Immature natural killer cell (primary cell): ENCODE measurements at regions not wholly inside any gene's neighbourhood (a gene's known extent, or its start where the extent isn't known, plus 50 kb on each side); places are given as distances from the start of the nearest gene placed in this dataset.

Experiments used
- DNase-seq, 3 donors: peaks; one replicate each; pipeline ENCODE4 v3.0.0; 2022; ENCODE audit warnings: mixed read lengths in 1 of 3
- H3K27ac Mint-ChIP-seq, 6 donors: one replicate each; pipeline ENCODE4 v1.8.0; 2020; ENCODE audit warnings: mixed read lengths in 6 of 6, mild to moderate bottlenecking in 5 of 6, inconsistent platforms in 4 of 6, moderate library complexity in 3 of 6
- H3K27me3 Mint-ChIP-seq, 3 donors: one replicate each; pipeline ENCODE4 v1.8.0; 2020 to 2021; ENCODE audit warnings: low read depth in 3 of 3, mild to moderate bottlenecking in 3 of 3, mixed read lengths in 3 of 3, moderate library complexity in 3 of 3, inconsistent platforms in 1 of 3
- H3K36me3 Mint-ChIP-seq, 3 donors: one replicate each; pipeline ENCODE4 v1.8.0; 2020; ENCODE audit warnings: mixed read lengths in 3 of 3, inconsistent platforms in 2 of 3, mild to moderate bottlenecking in 2 of 3
- H3K4me1 Mint-ChIP-seq, 2 donors: one replicate each; pipeline ENCODE4 v1.8.0; 2020; ENCODE audit warnings: inconsistent platforms in 2 of 2, mild to moderate bottlenecking in 2 of 2, mixed read lengths in 2 of 2, moderate library complexity in 1 of 2
- H3K4me3 Mint-ChIP-seq, 5 donors: one replicate each; pipeline ENCODE4 v1.8.0; 2020; ENCODE audit warnings: mild to moderate bottlenecking in 5 of 5, mixed read lengths in 5 of 5, inconsistent platforms in 3 of 5, moderate library complexity in 3 of 5
- H3K9me3 Mint-ChIP-seq, 6 donors: one replicate each; pipeline ENCODE4 v1.8.0; 2020; ENCODE audit warnings: mild to moderate bottlenecking in 6 of 6, mixed read lengths in 6 of 6, inconsistent platforms in 4 of 6, moderate library complexity in 3 of 6

GRCh38 chr1:98077691-98078090 is 156.9 kb upstream of the DPYD start:
- no peak for DNase-seq
- Mint-ChIP-seq H3K36me3 (no peaks in the 10 kb centered on the region), H3K4me3 (no peak overlapping the region), H3K27me3 (peaks cover 0 to 2% (median 0%) of the 10 kb centered on the region in 3 donors), H3K4me1 (peaks cover 2 to 6% of the 10 kb centered on the region in 2 donors), H3K9me3 (no peaks in the 10 kb centered on the region), H3K27ac (no peak overlapping the region)

GRCh38 chr1:98075626-98076025 is 154.8 kb upstream of the DPYD start:
- no peak overlapping the region for H3K4me3 Mint-ChIP-seq

GRCh38 chr1:98073823-98074222 is 153.0 kb upstream of the DPYD start:
- no peak overlapping the region for H3K4me3 Mint-ChIP-seq
- no peak overlapping the region for H3K27ac Mint-ChIP-seq
- H3K4me1 Mint-ChIP-seq: peaks cover 2 to 6% of the 10 kb centered on the region in 2 donors
- DNase-seq: no peak
- peaks cover 0 to 4% (median 0%) of the 10 kb centered on the region in 3 donors for H3K27me3 Mint-ChIP-seq
- no peaks in the 10 kb centered on the region for H3K36me3 Mint-ChIP-seq
- no peaks in the 10 kb centered on the region for H3K9me3 Mint-ChIP-seq

More at GRCh38 chr1:98075626-98076025, 154.8 kb upstream of the DPYD start:
- no peaks in the 10 kb centered on the region for H3K9me3 Mint-ChIP-seq
- H3K36me3 Mint-ChIP-seq: no peaks in the 10 kb centered on the region
- no peak overlapping the region for H3K27ac Mint-ChIP-seq
- DNase-seq: no peak
- H3K4me1 Mint-ChIP-seq: peaks cover 2 to 6% of the 10 kb centered on the region in 2 donors
- no peaks in the 10 kb centered on the region for H3K27me3 Mint-ChIP-seq

- no peak for DNase-seq
- H3K36me3 Mint-ChIP-seq: no peaks in the 10 kb centered on the region
- peaks cover 0 to 4% (median 0%) of the 10 kb centered on the region in 3 donors for H3K27me3 Mint-ChIP-seq
- H3K4me3 Mint-ChIP-seq: no peak overlapping the region
- H3K4me1 Mint-ChIP-seq: peaks cover 2 to 6% of the 10 kb centered on the region in 2 donors
- no peak overlapping the region for H3K27ac Mint-ChIP-seq
- no peaks in the 10 kb centered on the region for H3K9me3 Mint-ChIP-seq
Observed at GRCh38 chr1:98073106-98073505, 152.3 kb upstream of the DPYD start.

- Mint-ChIP-seq H3K4me3 (no peak overlapping the region), H3K36me3 (no peaks in the 10 kb centered on the region), H3K27ac (no peak overlapping the region), H3K9me3 (no peaks in the 10 kb centered on the region), H3K27me3 (peaks cover 0 to 4% (median 0%) of the 10 kb centered on the region in 3 donors), H3K4me1 (peaks cover 2 to 5% of the 10 kb centered on the region in 2 donors)
- DNase-seq: no peak
Observed at GRCh38 chr1:98072047-98072446, 151.2 kb upstream of the DPYD start.

- no peak for DNase-seq
- Mint-ChIP-seq H3K4me3 (no peak overlapping the region), H3K4me1 (no peaks in the 10 kb centered on the region), H3K36me3 (peaks cover 0 to 3% (median 0%) of the 10 kb centered on the region in 3 donors), H3K27ac (no peak overlapping the region), H3K27me3 (peaks cover 0 to 6% (median 5%) of the 10 kb centered on the region in 3 donors), H3K9me3 (no peaks in the 10 kb centered on the region)
Observed at GRCh38 chr1:98068016-98068415, 147.2 kb upstream of the DPYD start.

GRCh38 chr1:98066911-98067310 is 146.1 kb upstream of the DPYD start:
- Mint-ChIP-seq H3K27ac (no peak overlapping the region), H3K4me3 (no peak overlapping the region), H3K36me3 (peaks cover 0 to 3% (median 0%) of the 10 kb centered on the region in 3 donors), H3K4me1 (no peaks in the 10 kb centered on the region), H3K9me3 (no peaks in the 10 kb centered on the region), H3K27me3 (peaks cover 0 to 8% (median 6%) of the 10 kb centered on the region in 3 donors)
- no peak for DNase-seq

GRCh38 chr1:98059620-98060019 is 138.8 kb upstream of the DPYD start:
- Mint-ChIP-seq H3K27ac (no peak overlapping the region), H3K4me3 (no peak overlapping the region), H3K27me3 (peaks cover 0 to 13% (median 5%) of the 10 kb centered on the region in 3 donors), H3K9me3 (no peaks in the 10 kb centered on the region), H3K36me3 (peaks cover 0 to 2% (median 0%) of the 10 kb centered on the region in 3 donors), H3K4me1 (peaks cover 1 to 2% of the 10 kb centered on the region in 2 donors)
- DNase-seq: no peak

GRCh38 chr1:98058676-98059075 is 137.8 kb upstream of the DPYD start:
- Mint-ChIP-seq H3K27me3 (peaks cover 0 to 13% (median 5%) of the 10 kb centered on the region in 3 donors), H3K27ac (no peak overlapping the region), H3K4me1 (peaks cover 5 to 6% of the 10 kb centered on the region in 2 donors), H3K4me3 (no peak overlapping the region), H3K36me3 (no peaks in the 10 kb centered on the region), H3K9me3 (no peaks in the 10 kb centered on the region)
- no peak for DNase-seq

GRCh38 chr1:98057236-98057910 is 136.5 kb upstream of the DPYD start:
- no peak overlapping the region for H3K27ac Mint-ChIP-seq
- H3K27me3 Mint-ChIP-seq: peaks cover 10 to 24% (median 11%) of the 10 kb centered on the region in 3 donors
- H3K9me3 Mint-ChIP-seq: no peaks in the 10 kb centered on the region
- H3K4me3 Mint-ChIP-seq: no peak overlapping the region
- peaks cover 13 to 17% of the 10 kb centered on the region in 2 donors for H3K4me1 Mint-ChIP-seq
- no peaks in the 10 kb centered on the region for H3K36me3 Mint-ChIP-seq
- DNase-seq: no peak

- no peaks in the 10 kb centered on the region for H3K9me3 Mint-ChIP-seq
- H3K27ac Mint-ChIP-seq: no peak overlapping the region
- no peak overlapping the region for H3K4me3 Mint-ChIP-seq
- H3K4me1 Mint-ChIP-seq: peaks cover 13 to 17% of the 10 kb centered on the region in 2 donors
- no peaks in the 10 kb centered on the region for H3K36me3 Mint-ChIP-seq
- no peak for DNase-seq
- H3K27me3 Mint-ChIP-seq: peaks cover 10 to 24% (median 11%) of the 10 kb centered on the region in 3 donors
Observed at GRCh38 chr1:98056781-98057180, 135.9 kb upstream of the DPYD start.

- Mint-ChIP-seq H3K36me3 (no peaks in the 10 kb centered on the region), H3K4me1 (peaks cover 13 to 17% of the 10 kb centered on the region in 2 donors), H3K27ac (no peak overlapping the region), H3K9me3 (no peaks in the 10 kb centered on the region), H3K4me3 (peak overlapping the region in 1 of 5 donors; percentile 11), H3K27me3 (peaks cover 10 to 28% (median 14%) of the 10 kb centered on the region in 3 donors)
- no peak for DNase-seq
Observed at GRCh38 chr1:98055457-98055856, 134.6 kb upstream of the DPYD start.

GRCh38 chr1:98054786-98055185 is 134.0 kb upstream of the DPYD start:
- Mint-ChIP-seq H3K9me3 (no peaks in the 10 kb centered on the region), H3K4me1 (peaks cover 13 to 17% of the 10 kb centered on the region in 2 donors), H3K27ac (no peak overlapping the region), H3K36me3 (no peaks in the 10 kb centered on the region), H3K27me3 (peaks cover 16 to 33% (median 16%) of the 10 kb centered on the region in 3 donors), H3K4me3 (peak overlapping the region; percentile 43 to 90 (median 79))
- no peak for DNase-seq

GRCh38 chr1:98054367-98054701 is 133.5 kb upstream of the DPYD start:
- H3K27me3 Mint-ChIP-seq: peaks cover 19 to 38% (median 20%) of the 10 kb centered on the region in 3 donors

More at GRCh38 chr1:98054367-98054701, 133.5 kb upstream of the DPYD start:
- Mint-ChIP-seq H3K27ac (no peak overlapping the region), H3K4me3 (peak overlapping the region; percentile 43 to 90 (median 79)), H3K9me3 (no peaks in the 10 kb centered on the region), H3K4me1 (peaks cover 17 to 19% of the 10 kb centered on the region in 2 donors), H3K36me3 (no peaks in the 10 kb centered on the region)
- DNase-seq: no peak
